CD4-positive, alpha-beta T cell (primary cell): ENCODE measurements at regions not wholly inside any gene's neighbourhood (a gene's known extent, or its start where the extent isn't known, plus 50 kb on each side); places are given as distances from the start of the nearest gene placed in this dataset.

Experiments used
- ATAC-seq: fragments of 200-7000 bp; cut with Tn5 transposase; one replicate; pipeline ENCODE4 v1.10.0; 2022; ENCODE audit warnings: mild to moderate bottlenecking; ENCODE audit not compliant: poor library complexity
- CTCF ChIA-PET: fragments of 350-600 bp; sonication (Branson Sonifier 250); formaldehyde crosslinking; loops from one replicate; lab custom pipeline; 2021; ENCODE audit warnings: antibody characterized with exemption, inconsistent platforms; lab: Charles Lee
- POLR2A ChIA-PET: fragments of 350-600 bp; sonication (Branson Sonifier 250); formaldehyde crosslinking; loops from one replicate; lab custom pipeline; 2021; ENCODE audit warnings: antibody characterized with exemption, inconsistent platforms; lab: Charles Lee
- DNase-seq, 14 experiments: peaks; one replicate each; pipeline ENCODE4 v3.0.0-alpha.2; 2013 to 2020; ENCODE audit warnings: mixed read lengths in 2 of 14
- H3K27ac ChIP-seq, 2 donors: one replicate each; pipeline versions ENCODE4 v1.5.1 to v1.7.0; 2013; ENCODE audit warnings: low read length in 2 of 2, low read depth in 1 of 2, mild to moderate bottlenecking in 1 of 2
- H3K27me3 ChIP-seq, 2 experiments: 1 replicate in 1 of 2; 2 replicates in 1 of 2; pipeline versions ENCODE4 v1.6.1 to v1.7.0; 2013; ENCODE audit warnings: low read length in 2 of 2, control low read depth in 1 of 2, mild to moderate bottlenecking in 1 of 2, moderate library complexity in 1 of 2; ENCODE audit not compliant: insufficient read depth in 2 of 2, control insufficient read depth in 1 of 2
- H3K36me3 ChIP-seq: one replicate; pipeline ENCODE4 v1.6.1; 2013; ENCODE audit warnings: low read length, control low read depth; ENCODE audit not compliant: insufficient read depth
- H3K4me1 ChIP-seq: one replicate; pipeline ENCODE4 v1.6.1; 2013; ENCODE audit warnings: low read length, control low read depth; ENCODE audit not compliant: insufficient read depth
- H3K4me3 ChIP-seq: one replicate; pipeline ENCODE4 v1.5.1; 2013; ENCODE audit warnings: mild to moderate bottlenecking, low read length, moderate library complexity
- H3K9me3 ChIP-seq, 2 experiments: 1 replicate in 1 of 2; 2 replicates in 1 of 2; pipeline versions ENCODE4 v1.6.1 to v1.7.0; 2013; ENCODE audit warnings: low read length in 2 of 2, mild to moderate bottlenecking in 2 of 2, control low read depth in 1 of 2, moderate library complexity in 1 of 2; ENCODE audit not compliant: control insufficient read depth in 1 of 2, insufficient read depth in 1 of 2
- H3K27ac Mint-ChIP-seq: one replicate; pipeline ENCODE4 v1.8.0; 2020; ENCODE audit warnings: mixed read lengths
- H3K27me3 Mint-ChIP-seq: one replicate; pipeline ENCODE4 v1.8.0; 2021; ENCODE audit warnings: mixed read lengths
- H3K36me3 Mint-ChIP-seq: one replicate; pipeline ENCODE4 v1.8.0; 2021; ENCODE audit warnings: low read depth, mixed read lengths
- H3K4me1 Mint-ChIP-seq: one replicate; pipeline ENCODE4 v1.8.0; 2021; ENCODE audit warnings: low read depth, mixed read lengths
- H3K4me3 Mint-ChIP-seq: one replicate; pipeline ENCODE4 v1.8.0; 2020; ENCODE audit warnings: mild to moderate bottlenecking, mixed read lengths
- H3K9me3 Mint-ChIP-seq: one replicate; pipeline ENCODE4 v1.8.0; 2020; ENCODE audit warnings: mixed read lengths
- intact Hi-C, 2 experiments: fragments of 100-400 bp; cut with DNase I in 1 of 2; cut with micrococcal nuclease in 1 of 2; formaldehyde crosslinking; loops; one replicate each; pipeline versions ENCODE4 v1.15.1 to v1.9.0; 2023 to 2025; cut with DNase I, micrococcal nuclease
- TF ChIP-seq, protein P1 (sequence below): fragments of 200-600 bp; IDR thresholded peaks from one replicate; pipeline ENCODE4 v1.8.0; 2022; ENCODE audit warnings: antibody characterized with exemption, mild to moderate bottlenecking

DNA sequence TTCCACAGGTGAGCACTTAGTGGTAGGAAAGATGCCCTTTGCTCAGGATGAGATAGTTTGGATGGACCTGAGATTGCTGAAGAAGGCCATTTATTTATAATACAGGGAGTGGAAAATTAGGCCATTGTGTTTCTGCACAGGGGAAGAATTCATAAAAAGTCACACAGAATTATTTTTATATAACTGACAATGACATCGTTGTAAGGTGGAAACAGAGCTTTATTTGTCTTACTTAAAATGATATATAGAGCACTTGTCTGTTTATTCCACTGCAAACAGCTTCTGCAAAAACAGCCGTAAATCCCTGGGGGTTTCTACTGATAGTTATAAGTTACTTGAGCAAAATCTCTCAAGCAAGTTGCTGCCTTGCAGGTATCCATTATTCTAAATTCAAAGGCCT is 158.1 kb upstream of the ZNF521 start:
- H3K36me3 Mint-ChIP-seq: no peaks in the 10 kb centered on the region
- no peaks in the 10 kb centered on the region for H3K4me1 Mint-ChIP-seq
- intact Hi-C loops: no loop called here

GRCh38 chr18:25503567-25504081 is 151.7 kb upstream of the ZNF521 start:
- Histone ChIP-seq H3K27me3 (no peaks in the 10 kb centered on the region), H3K36me3 (no peaks in the 10 kb centered on the region), H3K9me3 (peaks cover 0 to 3% of the 10 kb centered on the region in 2 experiments), H3K4me1 (peaks cover 2% of the 10 kb centered on the region), H3K4me3 (no peak overlapping the region), H3K27ac (no peak overlapping the region)
- H3K27ac Mint-ChIP-seq: no peak overlapping the region
- no peaks in the 10 kb centered on the region for H3K36me3 Mint-ChIP-seq
- H3K4me1 Mint-ChIP-seq: no peaks in the 10 kb centered on the region
- DNase-seq: no peak
- no peak for ATAC-seq
- TF ChIP-seq, protein P1, sequence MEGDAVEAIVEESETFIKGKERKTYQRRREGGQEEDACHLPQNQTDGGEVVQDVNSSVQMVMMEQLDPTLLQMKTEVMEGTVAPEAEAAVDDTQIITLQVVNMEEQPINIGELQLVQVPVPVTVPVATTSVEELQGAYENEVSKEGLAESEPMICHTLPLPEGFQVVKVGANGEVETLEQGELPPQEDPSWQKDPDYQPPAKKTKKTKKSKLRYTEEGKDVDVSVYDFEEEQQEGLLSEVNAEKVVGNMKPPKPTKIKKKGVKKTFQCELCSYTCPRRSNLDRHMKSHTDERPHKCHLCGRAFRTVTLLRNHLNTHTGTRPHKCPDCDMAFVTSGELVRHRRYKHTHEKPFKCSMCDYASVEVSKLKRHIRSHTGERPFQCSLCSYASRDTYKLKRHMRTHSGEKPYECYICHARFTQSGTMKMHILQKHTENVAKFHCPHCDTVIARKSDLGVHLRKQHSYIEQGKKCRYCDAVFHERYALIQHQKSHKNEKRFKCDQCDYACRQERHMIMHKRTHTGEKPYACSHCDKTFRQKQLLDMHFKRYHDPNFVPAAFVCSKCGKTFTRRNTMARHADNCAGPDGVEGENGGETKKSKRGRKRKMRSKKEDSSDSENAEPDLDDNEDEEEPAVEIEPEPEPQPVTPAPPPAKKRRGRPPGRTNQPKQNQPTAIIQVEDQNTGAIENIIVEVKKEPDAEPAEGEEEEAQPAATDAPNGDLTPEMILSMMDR: no peak
- intact Hi-C loops: no loop called here
- POLR2A ChIA-PET: no interaction called here
- H3K9me3 Mint-ChIP-seq: peaks cover 3% of the 10 kb centered on the region
- CTCF ChIA-PET: no interaction called here
- peaks cover 9% of the 10 kb centered on the region for H3K27me3 Mint-ChIP-seq
- H3K4me3 Mint-ChIP-seq: no peak overlapping the region

More for the DNA sequence above, 158.1 kb upstream of the ZNF521 start:
- H3K4me1 ChIP-seq: no peaks in the 10 kb centered on the region
- DNase-seq (no peak), ATAC-seq (no peak)
- no peaks in the 10 kb centered on the region for H3K27me3 ChIP-seq
- TF ChIP-seq, protein P1: no peak
- peaks cover 9% of the 10 kb centered on the region for H3K27me3 Mint-ChIP-seq
- ChIA-PET POLR2A (no interaction called here), CTCF (no interaction called here)
- no peak overlapping the region for H3K4me3 Mint-ChIP-seq
- no peaks in the 10 kb centered on the region for H3K36me3 ChIP-seq
- no peaks in the 10 kb centered on the region for H3K9me3 ChIP-seq
- H3K9me3 Mint-ChIP-seq: no peaks in the 10 kb centered on the region
- H3K4me3 ChIP-seq: no peak overlapping the region
- no peak overlapping the region for H3K27ac Mint-ChIP-seq
- no peak overlapping the region for H3K27ac ChIP-seq

- H3K9me3 Mint-ChIP-seq: peaks cover 8% of the 10 kb centered on the region
- DNase-seq: no peak
- Histone ChIP-seq H3K4me1 (no peaks in the 10 kb centered on the region), H3K4me3 (no peak overlapping the region), H3K27me3 (no peaks in the 10 kb centered on the region), H3K9me3 (no peaks in the 10 kb centered on the region), H3K36me3 (no peaks in the 10 kb centered on the region), H3K27ac (no peak overlapping the region)
- POLR2A ChIA-PET: no interaction called here
- ATAC-seq: no peak
- peaks cover 6% of the 10 kb centered on the region for H3K27me3 Mint-ChIP-seq
- TF ChIP-seq, protein P1: no peak
- intact Hi-C loops: loop anchor here in 1 of 2 experiments (5.0 kb wide), 1 partner anchor 50 kb away; no protein-coding TSS in a partner anchor
- no peaks in the 10 kb centered on the region for H3K36me3 Mint-ChIP-seq
- H3K4me1 Mint-ChIP-seq: no peaks in the 10 kb centered on the region
- H3K27ac Mint-ChIP-seq: no peak overlapping the region
- CTCF ChIA-PET: no interaction called here
- no peak overlapping the region for H3K4me3 Mint-ChIP-seq
Observed at GRCh38 chr18:25497151-25497794, 145.3 kb upstream of the ZNF521 start.
